Tibial nerve (tissue), 3 donors: ENCODE measurements at regions not wholly inside any gene's neighbourhood (a gene's known extent, or its start where the extent isn't known, plus 50 kb on each side); places are given as distances from the start of the nearest gene placed in this dataset.

ENCODE experiments used
- POLR2A ChIP-seq, 2 donors: fragments of 450-650 bp; IDR thresholded peaks; one replicate each; pipeline ENCODE4 v1.6.1; 2017; ENCODE audit warnings: antibody characterized with exemption in 2 of 2, mild to moderate bottlenecking in 2 of 2, moderate library complexity in 2 of 2
- TF ChIP-seq, protein P1 (sequence below), 5 experiments: fragments of 200-600 bp in 3 of 5; fragments of 450-650 bp in 2 of 5; sonication (generic) in 3 of 5; IDR thresholded peaks; one replicate each; pipeline ENCODE4 v1.5.1; 2016 to 2019; ENCODE audit warnings: antibody characterized with exemption in 5 of 5, mild to moderate bottlenecking in 3 of 5, moderate library complexity in 2 of 5

DNA sequence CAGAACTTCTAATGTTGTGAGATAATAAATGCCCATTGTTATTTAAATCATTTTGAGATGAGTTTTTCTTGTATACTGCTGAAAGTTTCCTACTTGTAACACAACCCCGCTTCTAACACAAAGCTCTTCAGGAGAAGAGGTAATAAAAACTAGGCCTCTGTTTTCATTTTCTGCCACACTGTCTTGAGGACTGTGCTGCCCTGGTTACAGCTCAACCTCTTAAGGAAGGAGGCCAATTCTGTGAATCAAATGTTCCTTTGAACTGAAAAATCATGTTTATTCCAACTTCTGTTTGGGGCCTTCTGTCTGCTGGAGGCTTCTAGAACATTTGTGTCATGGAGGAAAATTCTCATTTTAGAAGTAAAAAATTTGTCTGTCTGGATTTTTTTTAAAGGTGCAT lies 100.3 kb downstream of the LRIG3 start:
- TF ChIP-seq, protein P1, sequence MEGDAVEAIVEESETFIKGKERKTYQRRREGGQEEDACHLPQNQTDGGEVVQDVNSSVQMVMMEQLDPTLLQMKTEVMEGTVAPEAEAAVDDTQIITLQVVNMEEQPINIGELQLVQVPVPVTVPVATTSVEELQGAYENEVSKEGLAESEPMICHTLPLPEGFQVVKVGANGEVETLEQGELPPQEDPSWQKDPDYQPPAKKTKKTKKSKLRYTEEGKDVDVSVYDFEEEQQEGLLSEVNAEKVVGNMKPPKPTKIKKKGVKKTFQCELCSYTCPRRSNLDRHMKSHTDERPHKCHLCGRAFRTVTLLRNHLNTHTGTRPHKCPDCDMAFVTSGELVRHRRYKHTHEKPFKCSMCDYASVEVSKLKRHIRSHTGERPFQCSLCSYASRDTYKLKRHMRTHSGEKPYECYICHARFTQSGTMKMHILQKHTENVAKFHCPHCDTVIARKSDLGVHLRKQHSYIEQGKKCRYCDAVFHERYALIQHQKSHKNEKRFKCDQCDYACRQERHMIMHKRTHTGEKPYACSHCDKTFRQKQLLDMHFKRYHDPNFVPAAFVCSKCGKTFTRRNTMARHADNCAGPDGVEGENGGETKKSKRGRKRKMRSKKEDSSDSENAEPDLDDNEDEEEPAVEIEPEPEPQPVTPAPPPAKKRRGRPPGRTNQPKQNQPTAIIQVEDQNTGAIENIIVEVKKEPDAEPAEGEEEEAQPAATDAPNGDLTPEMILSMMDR (IDR thresholded peaks at IDR 0.05) = no peak
- no peak for TF ChIP-seq POLR2A (IDR thresholded peaks at IDR 0.05)
